Fibroblast of gingiva (primary cell): ENCODE measurements at regions not wholly inside any gene's neighbourhood (a gene's known extent, or its start where the extent isn't known, plus 50 kb on each side); places are given as distances from the start of the nearest gene placed in this dataset.

Experiments used
- DNase-seq: peaks from one replicate; pipeline ENCODE4 v3.0.0-alpha.2; 2011; ENCODE audit warnings: low read depth

DNA sequence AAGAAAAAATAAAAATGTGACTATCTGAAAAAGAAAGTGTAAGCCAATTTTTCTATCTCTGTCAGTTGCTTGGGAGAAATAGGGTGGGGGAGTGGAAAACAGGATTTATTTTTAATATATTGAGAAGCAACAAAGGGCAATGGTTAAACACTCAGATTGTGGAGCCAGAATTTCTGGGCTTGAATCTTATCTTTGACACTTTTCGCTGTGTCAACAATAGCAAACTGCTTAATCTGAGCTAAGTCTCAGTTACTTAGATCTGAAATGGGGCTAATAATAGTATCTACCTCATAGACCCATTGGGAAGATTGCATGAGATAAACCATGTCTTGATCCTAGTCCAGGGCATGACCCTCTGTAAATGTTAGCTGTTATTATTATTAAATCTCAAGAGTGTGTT, 468.1 kb downstream of the ADGRL2 start:
- DNase-seq, result no peak

DNA sequence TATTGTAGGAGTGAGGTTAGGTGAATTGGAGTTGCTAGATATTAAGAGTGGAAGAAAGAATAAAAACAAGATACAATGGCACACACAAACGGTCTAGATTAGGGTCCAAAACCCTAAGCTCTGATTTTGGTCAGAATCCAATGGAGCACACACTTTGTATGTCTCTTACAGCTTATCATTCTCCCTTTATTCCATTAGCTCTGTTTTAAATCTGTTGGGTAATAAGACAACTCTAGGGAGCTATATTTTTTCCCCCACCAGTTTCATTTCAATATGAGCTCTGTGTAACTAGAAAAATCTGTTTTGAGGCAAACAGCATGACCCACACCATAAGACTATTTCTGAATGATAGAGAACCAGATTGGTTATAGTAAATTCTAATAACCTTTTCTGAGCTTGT, 465.6 kb downstream of the ADGRL2 start:
- DNase-seq, result no peak

DNA sequence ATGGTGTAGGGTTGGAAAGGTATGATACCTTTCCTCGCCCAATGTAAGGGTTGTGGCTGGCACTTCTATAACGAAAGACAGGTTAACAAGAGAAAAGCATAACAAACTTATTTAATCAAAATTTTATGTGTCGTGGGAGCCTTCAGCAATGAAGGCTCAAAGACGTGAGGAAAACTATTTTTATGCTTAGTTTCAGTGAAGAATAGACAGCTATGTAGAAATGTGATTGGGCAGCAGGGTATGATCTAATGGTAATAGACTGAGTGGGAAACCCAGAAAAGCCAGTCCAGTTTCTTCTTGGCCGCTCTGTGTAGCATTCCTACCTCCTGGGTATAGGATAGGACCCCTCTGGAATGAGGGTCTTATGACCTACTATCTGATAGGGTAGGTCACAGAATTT, 464.7 kb downstream of the ADGRL2 start:
- DNase-seq, result no peak

DNA sequence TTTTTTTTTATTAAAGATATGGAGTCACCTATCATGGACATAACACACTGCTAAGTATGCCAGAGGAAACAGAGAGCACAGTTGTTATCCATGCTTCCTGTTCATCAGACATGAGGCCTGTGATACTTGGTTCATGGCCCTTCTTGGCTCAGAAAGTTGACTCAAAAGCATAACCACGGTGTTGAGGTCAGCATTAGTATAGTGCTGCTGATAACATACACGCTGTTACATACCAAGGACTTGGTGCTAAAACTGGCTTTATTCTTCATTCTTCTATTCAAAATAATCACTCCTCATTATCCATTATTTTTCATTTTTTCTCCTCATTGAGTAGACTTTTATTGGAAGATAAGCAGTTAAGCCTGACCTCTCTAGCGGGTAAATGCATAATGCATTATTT, 464.1 kb downstream of the ADGRL2 start:
- no peak for DNase-seq

DNA sequence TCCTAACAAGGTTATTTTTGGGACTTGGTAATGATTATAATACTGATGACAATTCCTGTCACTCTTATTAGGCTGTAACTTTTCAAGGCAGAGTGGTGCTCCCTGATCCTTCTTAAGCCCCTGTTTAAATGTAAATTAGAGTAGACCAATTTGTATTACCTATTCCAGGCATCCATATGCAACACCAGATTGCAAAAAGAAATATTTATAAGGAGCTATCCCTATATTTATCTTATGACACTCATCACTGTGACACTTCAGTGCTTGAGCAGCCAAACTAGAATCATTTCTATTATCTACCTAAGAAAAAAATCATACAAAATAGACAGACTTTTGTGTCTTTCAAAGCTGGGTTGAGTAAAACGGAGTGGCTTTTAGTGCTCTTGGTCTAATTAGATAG, 462.7 kb downstream of the ADGRL2 start:
- no peak for DNase-seq

DNA sequence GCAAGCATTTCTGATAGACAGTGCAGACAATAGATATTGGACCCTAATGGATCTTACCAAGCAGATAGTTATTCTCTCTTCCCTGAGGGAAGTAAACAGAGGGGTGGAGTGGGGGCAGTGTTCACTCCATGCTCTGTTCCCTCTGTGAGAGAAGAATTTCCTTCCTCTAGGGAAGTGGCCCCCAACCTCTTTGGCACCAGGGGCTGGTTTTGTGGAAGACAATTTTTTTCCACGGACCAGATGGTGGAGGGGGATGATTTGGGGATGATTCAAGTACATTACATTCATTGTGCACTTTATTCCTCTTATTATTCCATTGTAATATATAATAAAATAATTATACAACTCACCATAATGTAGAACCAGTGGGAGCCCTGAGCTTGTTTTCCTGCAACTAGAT, 459.9 kb downstream of the ADGRL2 start:
- no peak for DNase-seq

DNA sequence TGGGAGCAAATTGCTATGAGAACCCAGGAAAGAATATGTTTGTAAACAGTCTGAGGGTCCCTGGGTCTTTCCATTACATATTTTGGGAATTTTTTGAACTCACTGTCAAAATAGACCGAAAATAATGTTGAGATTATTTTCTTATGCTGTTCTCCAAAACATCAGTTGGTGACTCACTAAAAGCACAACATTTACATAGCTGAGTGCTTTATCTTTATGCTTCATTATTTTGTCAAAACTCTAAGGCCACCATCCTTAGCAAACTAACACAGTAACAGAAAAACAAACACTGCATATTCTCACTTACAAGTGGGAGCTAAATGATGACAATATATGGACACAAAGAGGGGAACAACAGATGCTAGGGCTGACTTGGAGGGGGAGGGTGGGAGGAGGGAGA, 459.3 kb downstream of the ADGRL2 start:
- DNase-seq, result no peak

DNA sequence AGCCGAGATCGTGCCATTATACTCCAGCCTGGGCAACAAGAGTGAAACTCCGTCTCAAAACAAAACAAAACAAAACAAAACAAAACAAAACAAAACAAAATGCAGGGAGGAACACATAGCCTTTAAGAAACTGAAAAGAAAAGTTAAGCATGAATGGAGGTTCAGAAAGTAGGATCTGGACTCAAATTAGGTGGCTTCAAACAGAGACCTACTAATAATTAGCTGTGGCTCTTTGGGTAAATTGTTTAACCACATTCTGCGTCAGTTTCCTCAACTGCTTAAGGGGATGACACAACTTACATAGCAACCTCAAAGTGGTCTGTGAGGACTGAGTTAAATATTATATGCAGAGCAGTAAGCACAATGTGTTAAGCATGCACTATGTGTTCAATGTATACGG, 458.2 kb downstream of the ADGRL2 start:
- DNase-seq, result no peak

DNA sequence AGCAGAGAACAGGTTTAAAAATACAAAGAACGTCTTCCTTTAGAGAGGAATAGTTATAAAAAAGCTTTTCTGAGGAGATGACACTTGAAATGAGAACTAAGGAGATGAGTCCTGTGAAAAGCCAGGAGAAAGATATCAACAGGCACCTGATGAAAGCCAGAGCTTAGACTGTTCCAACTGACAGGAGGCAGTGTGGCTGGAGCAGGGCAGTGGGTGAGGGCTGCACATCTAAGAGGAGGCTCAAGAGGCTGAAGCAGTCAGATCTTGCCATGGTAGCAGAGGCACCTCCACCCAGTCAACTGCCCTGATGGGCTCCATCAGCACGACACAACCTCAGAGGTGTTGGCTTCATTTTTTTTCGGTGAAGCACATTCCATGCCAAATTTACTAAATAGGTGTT, 445.3 kb downstream of the ADGRL2 start:
- DNase-seq, result no peak

DNA sequence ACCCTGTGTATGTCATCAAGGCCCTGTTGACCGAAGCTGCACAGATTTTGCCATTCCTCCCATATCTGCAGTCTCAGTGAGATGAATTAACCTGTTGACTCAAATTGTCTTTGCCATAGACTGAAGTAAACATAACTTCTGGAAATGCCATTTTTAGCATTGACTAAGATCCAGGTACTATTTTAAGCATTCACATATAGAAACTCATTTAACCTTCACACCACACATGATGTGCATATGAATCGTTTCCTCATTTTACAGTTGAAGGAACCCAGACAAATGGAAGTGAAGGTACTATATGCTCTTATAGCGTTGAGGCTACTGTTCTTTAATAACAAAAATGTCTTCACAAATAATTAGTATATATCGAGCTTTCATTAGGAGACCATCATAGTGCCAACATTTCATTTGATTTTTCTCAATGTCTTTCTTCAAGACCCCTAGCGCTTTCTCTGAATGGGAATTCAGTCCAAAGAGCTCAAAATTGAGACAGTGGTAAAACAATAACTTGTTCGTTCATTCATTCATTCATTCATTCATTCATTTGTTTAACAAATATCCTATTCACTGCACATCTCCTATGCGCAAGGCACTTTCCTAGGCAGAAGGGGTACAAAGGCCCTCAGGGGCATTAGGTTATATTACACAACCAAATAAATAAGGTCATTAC, 444.7 kb downstream of the ADGRL2 start:
- no peak for DNase-seq

DNA sequence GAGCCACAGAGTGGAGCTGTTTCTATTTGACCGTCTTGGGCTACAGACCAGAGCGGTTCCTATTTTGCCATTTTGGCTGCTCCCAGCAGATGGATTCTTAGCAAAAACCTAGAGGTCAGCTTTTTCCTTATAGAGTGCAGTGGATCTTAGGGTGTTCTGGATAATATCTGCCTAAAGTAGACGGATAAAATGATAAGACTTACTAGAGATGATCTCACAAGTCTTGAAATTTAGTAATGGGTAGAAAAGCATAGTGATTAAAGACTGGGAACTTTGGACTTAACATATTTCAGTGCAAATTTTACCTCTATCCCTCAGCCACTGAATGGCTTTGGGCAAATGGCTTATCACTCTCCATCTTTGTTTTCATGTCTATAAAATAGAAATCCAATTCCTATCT, 439.8 kb downstream of the ADGRL2 start:
- DNase-seq, result no peak

DNA sequence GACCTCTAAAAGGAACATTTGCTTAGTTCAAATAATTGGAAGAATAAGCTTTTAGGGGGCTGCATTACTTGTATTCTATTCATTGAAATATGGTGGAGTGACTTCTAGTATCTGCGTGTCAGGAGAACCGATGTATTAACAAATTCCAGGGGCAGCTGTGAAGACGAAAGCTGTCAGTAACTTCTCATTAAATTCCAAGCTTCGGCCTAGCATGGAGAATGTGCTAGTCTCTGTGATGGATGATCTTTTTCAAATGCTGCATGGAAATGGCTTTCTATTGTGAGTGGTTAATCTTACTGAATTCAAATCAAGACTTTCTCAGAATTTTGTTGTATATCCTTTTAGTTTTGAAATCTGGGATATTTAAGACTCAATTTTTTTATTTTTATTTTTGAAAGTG, 429.9 kb downstream of the ADGRL2 start:
- DNase-seq, result no peak

DNA sequence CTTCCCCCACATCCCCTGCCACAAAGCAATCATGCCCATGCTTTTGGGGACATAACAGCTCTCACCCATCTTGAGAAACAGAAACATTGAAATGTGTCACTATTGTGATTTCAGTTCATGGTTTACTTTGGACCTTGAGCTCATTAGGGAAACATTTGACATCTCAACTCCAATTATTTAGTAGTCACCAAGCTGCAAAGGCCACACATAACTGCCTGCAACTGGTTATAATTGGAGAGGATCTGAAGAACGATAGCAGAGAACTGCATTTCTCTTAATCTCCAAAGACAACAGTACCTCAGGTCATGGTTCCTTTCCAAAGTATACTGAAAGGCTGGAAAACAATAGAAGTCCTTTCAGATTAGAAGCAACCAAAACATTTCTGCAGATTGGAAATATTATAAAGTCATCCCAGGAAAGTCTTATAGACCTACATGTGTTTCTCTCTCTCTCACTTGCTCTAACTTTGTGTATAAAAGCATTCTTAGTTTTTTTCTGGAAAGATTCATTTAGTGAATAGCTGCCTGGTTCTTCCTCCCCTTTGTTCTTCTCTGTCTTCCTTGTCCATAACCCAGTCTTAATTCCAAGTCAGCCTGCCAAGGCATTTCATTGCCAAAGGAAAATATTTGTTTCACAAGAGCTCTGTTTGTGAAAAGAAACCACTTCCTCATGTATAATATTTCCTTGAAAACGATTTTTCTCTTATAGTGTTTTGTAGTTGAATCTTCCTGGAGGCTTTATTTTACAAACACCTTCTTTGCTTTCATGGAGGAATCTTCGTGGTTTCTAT, 426.8 kb downstream of the ADGRL2 start:
- peak; percentile 88 for DNase-seq

DNA sequence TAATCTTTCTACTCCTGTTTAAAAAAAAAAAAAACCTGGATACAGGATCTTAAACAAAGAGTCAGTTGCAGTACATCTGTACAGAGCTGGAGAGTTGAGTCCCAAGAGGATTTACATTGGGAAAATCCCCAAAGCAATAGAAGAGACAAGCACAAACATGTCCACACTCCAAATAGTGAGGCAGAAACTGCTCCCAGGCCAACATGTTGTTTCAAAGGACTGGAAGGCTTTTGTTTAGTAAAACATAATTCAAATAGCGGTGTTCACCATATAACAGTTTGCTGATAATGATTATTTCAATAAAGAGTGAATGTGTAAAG, 425.4 kb downstream of the ADGRL2 start:
- peak; percentile 47 for DNase-seq

DNA sequence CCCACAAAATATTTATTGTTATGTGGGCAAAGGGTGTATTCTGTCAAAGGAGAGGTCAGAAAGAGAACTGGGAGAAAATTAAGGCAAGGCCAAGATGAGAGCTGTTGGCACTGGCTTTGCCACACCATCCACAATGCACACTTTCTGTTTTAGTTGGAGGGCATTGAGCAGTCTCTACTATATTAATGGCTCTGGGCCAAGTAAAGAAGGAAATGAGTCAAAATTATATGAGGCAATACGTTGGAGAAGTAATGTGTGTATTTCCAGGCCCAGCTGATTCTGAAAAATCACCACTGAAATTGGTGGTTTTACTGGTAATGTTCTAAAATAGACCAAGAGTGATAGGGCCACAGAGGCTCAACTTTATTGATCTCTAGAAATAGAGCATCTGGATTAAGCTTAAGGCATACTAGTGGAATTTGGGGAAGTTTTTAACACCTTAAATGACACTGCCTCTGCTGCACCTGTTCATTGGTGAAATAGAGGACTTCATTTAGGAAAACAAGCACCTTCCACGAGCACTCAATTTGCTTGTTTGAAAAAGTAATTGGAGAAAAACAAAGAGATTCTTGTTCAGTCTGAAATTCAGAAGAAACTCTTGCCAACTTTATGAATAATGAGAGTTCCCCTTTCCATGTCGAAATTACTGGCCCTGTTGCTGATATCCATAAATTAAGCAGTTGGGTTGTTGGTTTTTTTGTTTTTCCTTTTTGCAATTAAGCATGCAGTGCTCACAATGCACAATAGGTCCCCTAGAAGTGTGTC, 424.9 kb downstream of the ADGRL2 start:
- DNase-seq, result peak; percentile 81

DNA sequence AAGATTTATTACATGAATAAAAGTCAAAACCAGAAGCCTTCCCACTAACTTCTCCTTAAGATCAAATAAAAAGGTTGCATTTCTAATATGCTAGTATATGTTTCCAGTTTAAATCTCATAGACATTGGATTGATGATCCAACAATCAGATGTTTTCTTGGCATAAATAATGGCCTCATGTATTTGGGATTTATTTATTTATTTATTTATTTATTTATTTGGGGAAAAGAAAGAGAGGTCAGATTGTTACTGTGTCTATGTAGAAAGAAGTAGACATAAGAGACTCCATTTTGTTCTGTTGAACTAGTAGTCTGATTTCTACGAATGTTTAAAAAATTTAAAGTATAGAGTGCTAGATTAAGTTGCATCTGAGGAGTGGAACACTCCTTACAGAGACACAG, 422.4 kb downstream of the ADGRL2 start:
- no peak for DNase-seq

DNA sequence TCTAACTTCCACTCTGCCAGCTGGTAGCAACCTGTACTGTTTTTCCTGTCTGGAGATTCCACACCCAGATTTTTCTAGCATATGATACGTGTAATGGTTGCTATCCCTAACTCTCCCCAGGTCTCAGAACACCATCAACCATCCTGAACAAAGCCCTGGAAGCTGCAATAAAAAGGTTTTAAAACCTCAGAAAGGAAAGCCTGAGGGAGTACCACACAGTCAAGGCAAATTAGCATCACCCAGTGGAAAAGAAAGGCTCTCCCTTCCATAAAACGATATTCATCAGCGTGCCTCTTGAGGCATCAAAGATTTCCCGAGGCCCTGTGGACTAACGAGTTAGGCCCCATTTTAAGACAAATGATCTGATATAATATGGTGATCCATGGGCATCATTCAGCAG, 421.0 kb downstream of the ADGRL2 start:
- no peak for DNase-seq

DNA sequence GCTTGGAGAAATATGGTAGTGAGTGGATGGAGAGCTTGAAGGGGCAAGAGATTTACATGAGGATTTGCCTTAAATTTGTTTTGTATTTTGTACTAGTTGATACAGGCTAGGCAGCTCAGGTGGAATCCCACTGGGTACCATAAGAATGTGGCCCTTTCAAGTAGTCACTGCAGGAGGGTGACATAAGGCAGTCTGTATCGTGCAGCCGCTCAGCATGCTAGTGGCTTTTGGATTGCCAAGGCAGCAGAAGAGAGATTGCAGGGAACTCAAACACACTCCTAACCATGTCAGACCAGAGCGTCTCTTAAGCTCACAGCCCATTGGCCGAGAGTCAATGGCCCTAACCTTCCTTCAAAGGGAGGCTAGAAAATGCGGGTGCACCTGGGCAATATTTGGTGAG, 420.0 kb downstream of the ADGRL2 start:
- DNase-seq, result no peak

DNA sequence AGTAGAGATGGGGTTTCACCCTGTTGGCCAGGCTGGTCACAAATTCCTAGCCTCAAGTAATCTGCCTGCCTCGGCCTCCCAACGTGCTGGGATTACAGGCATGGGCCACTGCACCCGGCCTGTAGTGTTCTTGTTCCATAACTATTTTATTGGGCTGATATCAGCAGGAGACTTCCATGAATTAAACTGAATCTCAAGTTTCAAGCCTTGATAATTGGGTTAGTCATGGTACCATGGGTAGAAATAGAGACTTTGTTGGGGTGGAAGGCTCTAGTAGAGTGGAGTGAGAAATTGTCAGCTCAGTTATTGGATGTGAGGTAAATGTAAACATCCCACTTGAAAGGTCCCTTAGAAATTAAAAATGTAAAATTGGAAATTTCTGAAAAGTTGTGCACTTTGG, 419.1 kb downstream of the ADGRL2 start:
- no peak for DNase-seq

DNA sequence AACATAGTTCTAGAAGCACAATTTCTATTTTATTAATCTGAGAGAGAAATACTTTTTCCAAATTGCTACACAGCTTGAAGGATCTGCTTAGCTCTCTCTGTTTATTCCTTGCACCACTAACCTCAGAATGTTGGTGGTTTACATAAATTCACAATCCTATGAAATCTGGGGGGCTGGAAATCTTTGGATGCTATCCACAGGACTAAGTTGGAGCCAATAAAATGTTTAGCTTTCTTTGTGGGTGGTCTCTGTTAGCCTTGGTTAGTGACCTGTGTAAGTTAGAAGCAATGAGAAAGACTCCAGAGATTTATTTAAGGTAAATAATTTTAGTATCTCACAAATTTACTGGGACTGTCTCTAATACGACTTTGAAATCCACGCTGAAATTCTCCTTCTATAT, 418.1 kb downstream of the ADGRL2 start:
- no peak for DNase-seq

DNA sequence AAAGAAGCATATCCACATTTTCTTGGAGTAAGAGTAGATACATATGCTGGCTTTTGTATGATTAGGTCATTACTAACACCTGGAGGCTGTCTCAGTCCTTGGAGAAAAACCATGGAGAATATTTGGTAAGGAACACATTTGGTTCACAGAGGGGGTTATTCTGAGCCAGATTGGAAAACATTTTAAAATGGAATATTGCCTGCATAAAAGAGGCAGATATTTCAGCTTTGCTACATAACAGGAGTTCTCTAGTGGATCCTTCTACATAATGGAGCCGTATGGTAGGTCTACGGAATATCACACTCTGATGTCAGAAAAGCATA, 415.1 kb downstream of the ADGRL2 start:
- no peak for DNase-seq

DNA sequence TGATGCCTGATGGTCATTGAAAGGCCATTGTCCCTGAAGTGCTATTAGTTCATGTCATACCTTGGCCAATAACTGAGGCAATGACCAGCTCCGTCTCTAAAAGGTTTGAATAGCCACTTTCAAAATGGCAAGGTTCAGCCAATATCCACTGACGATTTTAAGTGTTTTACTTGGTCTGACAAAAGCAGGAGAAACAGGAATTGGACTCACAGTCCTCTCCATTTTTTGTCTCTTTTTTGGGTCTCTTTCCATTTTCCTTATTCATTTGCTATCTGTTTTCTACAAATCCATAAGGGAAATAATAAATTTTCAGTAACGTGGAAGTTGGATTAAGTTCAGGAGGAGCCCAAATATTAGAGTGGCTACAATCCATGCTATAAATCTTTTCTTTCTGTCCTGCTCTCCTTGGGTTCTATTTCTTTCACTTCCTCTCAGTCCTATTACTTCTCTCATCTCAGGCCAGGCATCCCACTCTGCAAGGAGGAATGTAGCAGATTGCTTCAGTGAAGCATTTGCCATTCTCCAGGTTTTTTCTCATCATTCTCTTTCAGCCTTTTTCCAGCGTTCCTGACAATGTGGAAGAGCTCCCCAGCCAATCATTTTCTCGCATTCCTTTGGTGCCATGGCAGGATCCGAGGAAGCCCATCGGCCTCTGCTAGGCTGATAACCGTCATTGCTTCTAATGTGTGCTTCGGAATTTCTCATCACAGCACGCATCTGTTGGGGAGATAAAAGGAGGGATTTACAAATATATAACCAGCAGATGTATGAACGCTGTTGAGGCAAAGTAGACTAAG, 414.5 kb downstream of the ADGRL2 start:
- no peak for DNase-seq

DNA sequence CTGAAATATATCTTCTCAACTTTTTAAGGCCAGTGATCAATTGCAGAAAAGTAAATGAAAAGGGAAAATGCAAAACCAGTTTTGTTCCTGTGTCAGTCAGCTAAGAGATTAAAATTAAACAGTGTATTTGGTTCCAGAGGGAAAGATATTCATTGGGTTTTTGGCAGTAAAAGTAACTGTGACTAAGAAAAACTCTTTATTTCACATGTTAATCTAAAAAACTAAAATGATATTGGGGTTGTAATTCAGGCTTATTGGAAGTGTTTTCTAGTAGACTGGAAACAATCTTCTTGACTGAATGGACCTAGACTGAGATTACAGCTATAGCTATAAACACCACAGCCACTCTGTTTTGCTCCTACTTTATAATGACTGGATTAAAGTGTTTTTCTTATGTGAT, 413.9 kb downstream of the ADGRL2 start:
- no peak for DNase-seq
